GM23338 (cell line): ENCODE measurements at regions not wholly inside any gene's neighbourhood (a gene's known extent, or its start where the extent isn't known, plus 50 kb on each side); places are given as distances from the start of the nearest gene placed in this dataset.

ENCODE experiments used
- ATAC-seq: fragments of 200-7000 bp; cut with Tn5 transposase; 3 replicates; pipeline ENCODE4 v1.9.1; 2020
- DNase-seq: peaks from one replicate; pipeline ENCODE4 v3.0.0-alpha.2; 2015; ENCODE audit warnings: low spot score
- H2AFZ ChIP-seq: fragments of 200-600 bp; sonication (generic); 2 replicates; pipeline ENCODE4 v1.8.0; 2016; ENCODE audit warnings: antibody characterized with exemption, mild to moderate bottlenecking, moderate library complexity
- H3F3A ChIP-seq: fragments of 200-600 bp; sonication (generic); replicated peaks from 2 replicates; pipeline ENCODE4 v1.8.0; 2017; ENCODE audit warnings: antibody characterized with exemption, mixed run types, low read depth
- H3K27ac ChIP-seq: fragments of 200-600 bp; sonication (generic); 2 replicates; pipeline ENCODE4 v1.6.1; 2016; ENCODE audit warnings: low read depth
- H3K27me3 ChIP-seq: fragments of 200-600 bp; sonication (generic); 2 replicates; pipeline ENCODE4 v1.8.0; 2016; ENCODE audit warnings: mild to moderate bottlenecking, mixed run types, moderate library complexity; ENCODE audit not compliant: insufficient read depth
- H3K36me3 ChIP-seq: fragments of 200-600 bp; sonication (generic); 2 replicates; pipeline ENCODE4 v1.8.0; 2016; ENCODE audit warnings: mild to moderate bottlenecking; ENCODE audit not compliant: insufficient read depth
- H3K4me1 ChIP-seq: fragments of 200-600 bp; sonication (generic); 2 replicates; pipeline ENCODE4 v1.8.0; 2016; ENCODE audit warnings: mild to moderate bottlenecking, moderate library complexity; ENCODE audit not compliant: insufficient read depth
- H3K4me2 ChIP-seq: fragments of 200-600 bp; sonication (generic); 2 replicates; pipeline ENCODE4 v1.7.1; 2017; ENCODE audit warnings: mixed run types
- H3K4me3 ChIP-seq: fragments of 200-600 bp; sonication (generic); 2 replicates; pipeline ENCODE4 v1.6.1; 2016; ENCODE audit warnings: mixed run types
- H3K79me2 ChIP-seq: fragments of 200-600 bp; sonication (generic); replicated peaks from 2 replicates; pipeline ENCODE4 v1.8.0; 2017; ENCODE audit warnings: mild to moderate bottlenecking; ENCODE audit not compliant: insufficient read depth
- H3K9me2 ChIP-seq: fragments of 200-600 bp; sonication (generic); 2 replicates; pipeline ENCODE4 v1.8.0; 2017; ENCODE audit not compliant: insufficient read depth
- H4K20me1 ChIP-seq: fragments of 200-600 bp; sonication (generic); replicated peaks from 2 replicates; pipeline ENCODE4 v1.8.0; 2017; ENCODE audit warnings: mild to moderate bottlenecking; ENCODE audit not compliant: insufficient read depth
- H3K27ac Mint-ChIP-seq: 2 replicates; pipeline ENCODE4 v1.8.0; 2020; ENCODE audit warnings: inconsistent platforms, mild to moderate bottlenecking, moderate library complexity, mixed read lengths
- H3K27me3 Mint-ChIP-seq: 3 replicates; pipeline ENCODE4 v1.8.0; 2022; ENCODE audit warnings: low read depth, mild to moderate bottlenecking, moderate library complexity, mixed read lengths, inconsistent platforms; ENCODE audit not compliant: insufficient read depth, poor library complexity
- H3K36me3 Mint-ChIP-seq: 3 replicates; pipeline ENCODE4 v1.8.0; 2021; ENCODE audit warnings: low read depth, mild to moderate bottlenecking, inconsistent platforms, moderate library complexity, mixed read lengths
- H3K4me1 Mint-ChIP-seq: 3 replicates; pipeline ENCODE4 v1.8.0; 2020; ENCODE audit warnings: mild to moderate bottlenecking, inconsistent platforms, mixed read lengths
- H3K4me3 Mint-ChIP-seq: 3 replicates; pipeline ENCODE4 v1.8.0; 2021; ENCODE audit warnings: moderate library complexity, mild to moderate bottlenecking, inconsistent platforms, mixed read lengths
- H3K9me3 Mint-ChIP-seq: 3 replicates; pipeline ENCODE4 v1.8.0; 2020; ENCODE audit warnings: moderate library complexity, mild to moderate bottlenecking, inconsistent platforms, mixed read lengths
- CREB1 ChIP-seq: fragments of 250-450 bp; sonication (Bioruptor Pico); IDR thresholded peaks from 2 replicates; pipeline ENCODE4 v1.5.0; 2020; ENCODE audit warnings: low read depth, mild to moderate bottlenecking, moderate library complexity
- ETS1 ChIP-seq: IDR thresholded peaks from 2 replicates; pipeline ENCODE4 v1.6.1; 2016; ENCODE audit warnings: antibody characterized with exemption
- JUNB ChIP-seq: IDR thresholded peaks from one replicate; pipeline ENCODE4 v1.6.1; 2016; ENCODE audit warnings: antibody characterized with exemption; ENCODE audit not compliant: unreplicated experiment
- NANOG ChIP-seq: IDR thresholded peaks from 2 replicates; pipeline ENCODE4 v1.6.1; 2016; ENCODE audit warnings: antibody characterized with exemption, borderline replicate concordance
- POLR2AphosphoS5 ChIP-seq: IDR thresholded peaks from 2 replicates; pipeline ENCODE4 v1.6.1; 2016; ENCODE audit warnings: antibody characterized with exemption, low read depth
- STAT1 ChIP-seq: IDR thresholded peaks from one replicate; pipeline ENCODE4 v1.6.1; 2016; ENCODE audit warnings: antibody characterized with exemption; ENCODE audit not compliant: unreplicated experiment
- ZNF114 ChIP-seq: fragments of 250-450 bp; sonication (Bioruptor Pico); IDR thresholded peaks from 2 replicates; pipeline ENCODE4 v1.5.0; 2020; ENCODE audit warnings: mild to moderate bottlenecking, moderate library complexity
- ZNF331 ChIP-seq: fragments of 250-450 bp; sonication (Bioruptor Pico); IDR thresholded peaks from 2 replicates; pipeline ENCODE4 v1.5.0; 2020; ENCODE audit warnings: low read depth, mild to moderate bottlenecking, moderate library complexity
- ZNF462 ChIP-seq: fragments of 250-450 bp; sonication (Bioruptor Pico); IDR thresholded peaks from 2 replicates; pipeline ENCODE4 v1.5.0; 2020; ENCODE audit warnings: mild to moderate bottlenecking, moderate library complexity
- TF ChIP-seq, protein P1 (sequence below), 2 experiments: fragments of 200-600 bp in 1 of 2; sonication (generic) in 1 of 2; conservative IDR thresholded peaks; 2 replicates each; pipeline versions ENCODE4 v1.5.1 to v1.6.1; 2016 to 2017; ENCODE audit warnings: antibody characterized with exemption in 2 of 2, low read depth in 2 of 2, mild to moderate bottlenecking in 2 of 2, moderate library complexity in 1 of 2

GRCh38 chr6:7664003-7664402 is 61.9 kb upstream of the BMP6 start:
- H3K79me2 ChIP-seq: no peaks in the 10 kb centered on the region
- no peak overlapping the region for H3K27ac Mint-ChIP-seq
- ATAC-seq (no peak), DNase-seq (no peak)
- H3K36me3 ChIP-seq: no peaks in the 10 kb centered on the region
- H4K20me1 ChIP-seq: no peaks in the 10 kb centered on the region
- TF ChIP-seq NANOG (no peak), JUNB (no peak), ZNF331 (CRISPR knock-in tag) (no peak), POLR2AphosphoS5 (no peak), ZNF114 (CRISPR knock-in tag) (no peak), ETS1 (no peak), CREB1 (CRISPR knock-in tag) (no peak), ZNF462 (CRISPR knock-in tag) (no peak), STAT1 (no peak)
- TF ChIP-seq, protein P1, sequence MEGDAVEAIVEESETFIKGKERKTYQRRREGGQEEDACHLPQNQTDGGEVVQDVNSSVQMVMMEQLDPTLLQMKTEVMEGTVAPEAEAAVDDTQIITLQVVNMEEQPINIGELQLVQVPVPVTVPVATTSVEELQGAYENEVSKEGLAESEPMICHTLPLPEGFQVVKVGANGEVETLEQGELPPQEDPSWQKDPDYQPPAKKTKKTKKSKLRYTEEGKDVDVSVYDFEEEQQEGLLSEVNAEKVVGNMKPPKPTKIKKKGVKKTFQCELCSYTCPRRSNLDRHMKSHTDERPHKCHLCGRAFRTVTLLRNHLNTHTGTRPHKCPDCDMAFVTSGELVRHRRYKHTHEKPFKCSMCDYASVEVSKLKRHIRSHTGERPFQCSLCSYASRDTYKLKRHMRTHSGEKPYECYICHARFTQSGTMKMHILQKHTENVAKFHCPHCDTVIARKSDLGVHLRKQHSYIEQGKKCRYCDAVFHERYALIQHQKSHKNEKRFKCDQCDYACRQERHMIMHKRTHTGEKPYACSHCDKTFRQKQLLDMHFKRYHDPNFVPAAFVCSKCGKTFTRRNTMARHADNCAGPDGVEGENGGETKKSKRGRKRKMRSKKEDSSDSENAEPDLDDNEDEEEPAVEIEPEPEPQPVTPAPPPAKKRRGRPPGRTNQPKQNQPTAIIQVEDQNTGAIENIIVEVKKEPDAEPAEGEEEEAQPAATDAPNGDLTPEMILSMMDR (conservative IDR thresholded peaks at IDR 0.05; ENCODE audit: low read depth in 2 of 2): no peak
- H3K9me2 ChIP-seq: 0 out of 2 replicates have a peak, but pooled peaks cover 3% of the 10 kb centered on the region
- H3K36me3 Mint-ChIP-seq: no peaks in the 10 kb centered on the region
- H2AFZ ChIP-seq: no peak overlapping the region
- H3K4me1 ChIP-seq: no peaks in the 10 kb centered on the region
- H3K27ac ChIP-seq: no peak overlapping the region
- no peaks in the 10 kb centered on the region for H3K9me3 Mint-ChIP-seq
- H3K4me1 Mint-ChIP-seq: no peaks in the 10 kb centered on the region
- H3K4me3 Mint-ChIP-seq: no peak overlapping the region
- no peak overlapping the region for H3K4me3 ChIP-seq
- no peak overlapping the region for H3K4me2 ChIP-seq
- no peaks in the 10 kb centered on the region for H3K27me3 ChIP-seq
- H3F3A ChIP-seq: no peaks in the 10 kb centered on the region
- H3K27me3 Mint-ChIP-seq: no peaks in the 10 kb centered on the region
